Sciatic nerve (tissue), 2 donors: ENCODE measurements at regions not wholly inside any gene's neighbourhood (a gene's known extent, or its start where the extent isn't known, plus 50 kb on each side); places are given as distances from the start of the nearest gene placed in this dataset.
A peak's percentile ranks its signal among the peaks of the same experiment; 100 is the strongest.

Experiments used
- ATAC-seq: fragments of 200-7000 bp; cut with Tn5 transposase; one replicate; pipeline ENCODE4 v1.9.1; 2020; ENCODE audit warnings: mild to moderate bottlenecking, moderate library complexity
- DNase-seq: peaks from one replicate; pipeline ENCODE4 v3.0.0-alpha.2; 2020; ENCODE audit warnings: low spot score
- intact Hi-C: fragments of 100-400 bp; cut with DNase I; formaldehyde crosslinking; loops from one replicate; pipeline ENCODE4 v1.14.2; 2022
- donor health status: DM: no; HTN: no; CAD: no.
- donor health status: DM: no; HTN: no; CAD: no.

DNA sequence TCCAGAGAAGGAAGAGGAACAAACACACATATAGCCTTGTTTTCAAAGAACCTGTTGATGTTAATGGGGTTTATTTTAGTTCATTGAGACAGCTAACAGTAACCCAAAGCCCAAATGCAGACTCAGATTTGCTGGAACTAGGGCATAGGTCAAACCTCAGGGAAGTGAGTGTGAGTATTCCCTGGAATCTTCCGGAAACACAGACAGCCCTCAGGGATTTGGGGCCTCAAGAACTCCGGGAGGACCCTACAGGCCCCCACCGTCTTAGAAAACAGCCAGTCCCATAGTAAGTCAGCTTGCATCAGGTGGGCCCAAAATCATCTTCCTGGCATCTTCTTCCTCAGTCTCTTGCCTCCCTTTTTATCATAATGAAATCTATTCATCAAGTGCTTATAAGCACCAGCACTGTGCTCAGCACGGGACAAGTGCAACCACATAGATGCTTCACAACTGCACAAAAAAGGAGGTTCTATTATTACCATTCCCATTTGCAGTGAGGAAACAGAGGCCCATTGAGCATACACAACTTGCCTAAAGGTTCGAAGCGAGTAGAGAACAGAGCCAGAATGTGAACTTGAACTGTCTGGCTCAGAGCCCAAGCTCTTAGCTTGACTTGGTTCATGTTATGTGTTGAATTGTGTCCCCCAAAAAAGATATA is 50.2 kb upstream of the BCL11A start:
- ATAC-seq (peak; percentile 55), DNase-seq (no peak)
- intact Hi-C loops: no loop called here

DNA sequence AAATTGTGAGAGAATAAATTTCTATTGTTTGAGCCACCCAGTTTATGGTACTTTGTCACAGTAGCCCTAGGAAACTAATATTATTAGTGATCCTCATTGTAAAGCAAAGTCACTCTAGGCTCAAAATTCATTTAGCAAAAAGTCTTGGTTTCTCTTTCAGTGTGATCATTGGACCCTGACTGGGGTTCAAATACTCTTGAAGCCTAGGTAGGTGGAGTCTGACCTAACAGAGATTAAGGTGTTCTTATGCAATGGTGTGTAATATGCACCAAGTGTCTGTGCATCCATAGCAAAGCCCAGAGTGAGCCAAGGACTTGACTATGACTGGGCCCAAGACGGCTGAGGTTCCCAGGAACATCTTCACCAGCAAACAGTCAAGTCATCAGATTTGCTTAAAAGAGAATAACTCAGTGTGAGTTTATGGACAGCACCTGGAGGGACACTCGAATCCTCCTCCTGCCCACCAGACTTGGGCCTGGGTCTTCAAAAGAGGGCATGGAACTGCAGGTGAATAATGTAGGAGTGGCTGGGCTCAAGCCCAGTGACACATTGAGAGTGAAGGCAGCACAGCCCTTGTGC is 51.1 kb upstream of the BCL11A start:
- intact Hi-C loops: no loop called here
- no peak for DNase-seq
- ATAC-seq: no peak

DNA sequence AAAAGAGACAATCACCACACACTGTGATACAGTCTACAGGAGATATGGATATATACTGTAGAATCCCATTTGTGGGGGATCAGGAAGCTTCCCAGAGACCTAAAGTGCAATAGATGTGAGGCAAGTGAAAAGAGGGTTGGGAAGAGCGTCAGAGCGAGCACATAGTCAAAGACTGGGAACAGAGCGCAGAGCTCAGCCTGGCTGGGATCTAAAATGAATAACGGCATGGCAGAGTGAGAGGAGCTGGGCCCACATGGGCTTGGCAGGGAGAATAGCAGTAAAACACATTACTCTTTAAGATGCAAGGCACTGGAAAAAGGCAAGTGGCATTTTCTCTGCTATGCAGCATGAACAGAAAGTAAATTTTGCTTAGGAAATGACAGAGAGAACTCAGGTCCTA is 52.4 kb upstream of the BCL11A start:
- DNase-seq: no peak
- intact Hi-C loops: no loop called here
- ATAC-seq: no peak

DNA sequence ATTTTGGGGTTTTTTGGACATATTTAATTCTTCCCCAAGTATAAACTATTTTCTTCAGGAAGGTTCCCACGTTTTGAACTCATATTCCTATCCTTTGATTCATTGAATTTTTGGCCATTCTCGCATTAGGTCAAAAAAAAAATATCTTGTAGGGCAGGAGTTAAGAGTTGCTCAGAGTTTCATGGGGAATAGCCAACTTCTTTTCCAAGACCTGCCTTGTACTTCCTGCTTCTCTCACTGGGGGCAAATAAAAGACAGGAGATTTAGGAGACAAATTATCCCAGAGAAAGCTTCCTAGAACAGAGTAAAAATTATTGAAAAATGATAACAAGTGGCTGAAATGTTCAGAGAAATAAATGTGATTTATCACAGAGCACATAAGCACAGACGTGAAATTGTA is 55.2 kb upstream of the BCL11A start:
- intact Hi-C loops: loop anchor here (1.0 kb wide), 1 partner anchor 35 kb away; no protein-coding TSS in a partner anchor
- DNase-seq (no peak), ATAC-seq (no peak)

DNA sequence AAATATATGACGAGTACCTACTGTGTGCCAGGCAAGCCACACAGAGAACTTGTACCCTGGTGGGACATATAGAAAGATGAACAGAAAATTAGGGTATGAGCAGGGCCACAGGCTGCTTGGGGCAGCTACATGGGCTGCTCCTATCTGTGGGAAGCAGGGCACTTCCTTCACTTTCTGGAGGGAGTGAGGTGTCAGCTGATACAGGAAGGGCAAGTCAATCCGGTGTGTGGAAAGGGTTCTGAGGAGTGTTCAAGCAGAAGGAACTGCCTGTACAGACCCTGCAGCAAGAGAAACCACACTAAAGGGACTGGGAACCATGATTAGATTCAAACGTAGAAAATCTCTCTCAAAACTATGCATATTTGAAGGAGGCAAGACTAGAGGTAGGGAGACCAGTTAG is 58.6 kb upstream of the BCL11A start:
- intact Hi-C loops: no loop called here
- ATAC-seq: no peak

DNA sequence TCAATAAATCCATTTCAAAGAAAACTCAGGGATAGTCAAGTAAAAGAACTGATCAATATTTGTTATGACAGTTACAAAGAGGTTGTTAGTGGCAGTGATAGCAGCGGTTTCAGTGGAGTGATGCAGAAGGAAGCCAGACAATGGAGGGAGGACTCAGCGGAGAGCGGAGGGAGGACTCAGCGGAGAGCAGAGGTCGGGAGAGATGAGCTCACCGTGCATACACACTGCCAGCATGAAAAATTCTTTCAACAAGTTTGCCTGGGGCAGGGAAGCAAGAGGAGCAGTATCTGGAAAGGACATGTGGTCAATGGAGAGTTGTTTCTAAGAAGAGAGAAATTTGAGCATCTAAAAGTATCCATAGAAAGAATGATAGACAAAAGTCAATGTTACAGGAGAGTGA is 60.9 kb upstream of the BCL11A start:
- intact Hi-C loops: no loop called here
- ATAC-seq: no peak
- no peak for DNase-seq

More for the DNA sequence above, 58.6 kb upstream of the BCL11A start:
- no peak for DNase-seq

DNA sequence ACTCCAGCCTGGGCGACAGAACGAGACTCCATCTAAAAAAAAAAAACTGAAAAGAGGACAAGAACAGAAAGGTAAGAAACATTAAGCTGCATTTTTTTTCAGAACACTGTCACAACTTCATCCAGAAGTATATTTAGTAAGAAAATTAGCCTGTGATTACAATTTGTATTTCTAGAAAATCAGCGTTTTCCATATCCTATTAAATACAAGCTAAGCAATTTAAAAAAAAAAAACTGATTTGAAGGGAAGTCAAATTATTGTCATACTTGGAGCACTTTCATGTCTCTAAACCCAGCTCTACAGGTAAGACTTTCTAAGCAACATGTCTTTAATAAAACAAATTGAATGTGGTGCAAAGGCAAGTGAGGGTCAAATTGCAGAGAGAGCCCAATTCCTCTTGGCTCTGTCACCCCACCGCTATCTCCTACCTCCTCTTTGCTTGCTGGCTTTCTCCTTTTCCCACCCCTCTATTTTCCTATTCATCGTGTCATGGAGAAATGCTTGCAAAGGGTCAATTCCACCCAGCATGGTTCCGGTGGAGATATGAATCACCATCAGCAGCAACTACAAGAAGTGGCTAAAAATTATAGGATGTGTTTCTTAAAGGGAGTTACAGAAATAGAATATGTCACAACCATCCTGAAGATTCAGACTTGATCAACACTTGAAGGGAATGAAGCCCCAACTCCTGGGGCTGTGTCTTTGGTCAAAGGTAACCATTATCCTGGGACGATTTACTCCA is 68.4 kb upstream of the BCL11A start:
- intact Hi-C loops: no loop called here
- no peak for ATAC-seq
- DNase-seq: no peak

DNA sequence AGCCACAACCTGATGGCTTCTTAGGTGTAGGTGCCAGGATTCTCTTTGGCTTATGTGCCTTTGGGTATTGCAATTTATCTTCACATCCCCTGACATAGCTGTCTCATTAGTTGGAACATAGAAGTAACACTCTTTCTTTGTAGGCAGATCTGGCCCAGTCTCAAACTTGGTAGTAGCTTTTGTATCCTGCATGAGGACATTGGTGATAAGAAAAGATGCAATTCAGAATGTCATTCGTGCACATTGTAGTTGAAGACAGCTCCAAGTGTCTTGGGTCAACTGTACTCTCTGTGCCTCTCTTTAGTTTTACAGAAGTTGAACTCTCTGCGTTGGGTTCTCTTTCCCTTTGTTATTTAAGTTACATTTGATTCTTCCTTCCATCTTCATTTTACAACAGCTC is 69.6 kb upstream of the BCL11A start:
- DNase-seq (no peak), ATAC-seq (no peak)
- intact Hi-C loops: no loop called here

DNA sequence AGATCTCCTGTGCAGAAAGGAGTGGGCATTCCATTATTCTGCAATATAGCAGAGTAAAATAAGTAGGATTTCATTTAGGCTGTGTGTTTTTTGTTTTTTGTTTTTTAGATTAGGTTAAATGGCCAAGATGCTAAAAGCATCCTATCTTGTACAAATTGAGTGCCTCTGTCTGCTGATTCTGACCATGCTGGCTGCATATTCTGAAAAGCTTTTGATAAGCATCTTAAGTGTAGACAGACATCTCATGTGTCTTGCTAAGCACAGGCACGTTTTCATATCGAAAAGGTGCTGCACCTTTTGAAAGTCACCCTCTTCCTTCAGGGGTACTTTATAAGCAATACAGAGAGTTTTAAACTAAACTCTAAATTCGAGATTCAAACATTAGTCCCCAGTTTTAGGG is 74.0 kb upstream of the BCL11A start:
- intact Hi-C loops: no loop called here
- ATAC-seq (no peak), DNase-seq (no peak)

DNA sequence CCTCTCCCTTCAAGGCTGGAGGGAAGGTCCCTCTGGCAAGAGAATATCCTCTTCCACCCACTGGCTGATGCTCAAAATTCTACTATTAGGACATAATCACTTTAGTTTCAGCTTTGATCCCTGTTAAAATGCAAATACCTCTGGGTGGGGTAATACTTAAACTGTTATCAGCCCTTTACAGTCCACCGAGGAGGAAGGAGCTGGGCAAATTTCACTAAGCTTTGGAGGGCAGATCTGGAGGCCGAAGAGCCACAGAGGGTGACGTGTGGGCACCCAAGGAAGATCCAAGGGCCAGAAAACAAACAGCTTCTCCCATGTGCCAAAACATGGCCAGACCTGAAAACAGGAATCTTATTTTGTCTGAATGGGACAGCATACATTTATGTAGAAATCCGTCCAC is 74.6 kb upstream of the BCL11A start:
- intact Hi-C loops: no loop called here
- no peak for ATAC-seq
- no peak for DNase-seq

DNA sequence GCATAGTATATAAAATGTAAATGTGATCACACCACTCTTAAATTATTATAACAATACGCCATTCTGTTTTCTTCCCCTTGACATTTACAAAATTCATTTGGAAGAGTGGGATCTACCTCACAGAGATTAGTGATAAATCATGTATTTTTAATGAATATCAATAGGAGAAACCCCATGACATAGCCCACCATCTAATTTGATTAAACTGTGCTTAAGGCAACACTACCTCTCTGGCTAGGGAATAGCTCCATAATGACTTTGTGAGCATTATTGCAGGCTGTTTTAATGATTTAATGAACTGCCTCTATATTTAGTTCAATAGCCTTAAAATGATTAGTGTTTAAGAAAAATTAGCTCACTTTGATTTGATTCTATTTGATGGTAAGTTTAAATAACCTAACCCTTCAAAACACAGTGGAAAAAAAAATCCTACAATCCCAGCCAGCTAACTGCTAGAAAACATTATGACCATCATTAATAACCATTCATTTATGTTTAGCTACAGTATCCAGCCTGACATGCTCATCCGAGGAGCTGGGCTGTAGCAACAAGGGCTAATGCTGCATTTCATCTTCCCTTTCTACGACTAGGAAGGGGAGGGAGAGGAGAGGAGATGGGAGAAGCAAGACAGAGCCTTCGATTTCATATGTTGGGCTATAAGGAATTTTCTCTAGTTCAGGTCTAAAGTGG is 75.3 kb upstream of the BCL11A start:
- intact Hi-C loops: no loop called here
- no peak for ATAC-seq
- DNase-seq: no peak

DNA sequence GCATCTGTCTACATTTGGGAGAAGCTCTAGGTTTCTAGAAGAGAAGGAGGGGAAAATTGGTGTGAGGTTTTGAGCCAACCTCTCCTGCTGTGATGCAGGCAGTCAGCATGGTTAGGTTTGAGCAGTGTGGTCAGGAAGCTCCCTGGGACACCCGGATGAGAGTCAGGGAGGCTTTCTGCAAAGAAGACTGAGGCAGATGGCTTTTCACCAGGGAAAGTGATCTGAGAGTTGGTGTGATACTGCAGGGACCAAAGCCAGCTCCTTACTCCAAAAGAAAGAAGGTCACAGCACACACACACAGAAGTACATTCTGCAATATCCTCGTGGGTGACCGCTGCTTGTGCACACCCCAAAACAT is 75.8 kb upstream of the BCL11A start:
- DNase-seq (no peak), ATAC-seq (no peak)
- intact Hi-C loops: no loop called here

DNA sequence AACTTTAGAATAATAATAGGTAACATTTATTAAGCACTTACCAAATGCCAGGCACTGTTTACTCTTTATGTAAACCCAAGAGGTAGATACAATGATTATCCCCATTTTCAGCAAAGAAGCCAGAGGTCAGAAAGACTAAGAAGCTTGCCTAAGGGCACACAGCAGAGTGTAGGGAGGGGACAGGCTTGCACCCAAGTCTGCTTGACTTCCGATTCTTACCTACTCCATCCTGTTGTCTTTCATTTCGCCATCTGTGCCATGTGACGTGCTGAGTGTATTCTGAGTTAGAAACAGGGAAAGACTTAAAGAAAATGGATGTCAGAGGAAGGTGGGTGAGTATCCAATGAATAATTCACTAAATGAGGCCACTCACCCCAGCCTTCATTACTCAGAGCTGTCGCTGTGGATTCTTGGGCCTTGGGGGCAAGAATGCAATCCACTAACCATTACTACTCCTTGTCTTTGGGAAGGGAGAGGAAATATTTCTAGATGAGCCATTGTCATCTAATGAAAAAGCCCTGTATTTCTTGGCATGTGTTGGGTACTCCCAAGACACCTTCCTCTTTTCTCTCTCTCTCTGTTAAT is 76.4 kb upstream of the BCL11A start:
- ATAC-seq: no peak
- intact Hi-C loops: no loop called here

DNA sequence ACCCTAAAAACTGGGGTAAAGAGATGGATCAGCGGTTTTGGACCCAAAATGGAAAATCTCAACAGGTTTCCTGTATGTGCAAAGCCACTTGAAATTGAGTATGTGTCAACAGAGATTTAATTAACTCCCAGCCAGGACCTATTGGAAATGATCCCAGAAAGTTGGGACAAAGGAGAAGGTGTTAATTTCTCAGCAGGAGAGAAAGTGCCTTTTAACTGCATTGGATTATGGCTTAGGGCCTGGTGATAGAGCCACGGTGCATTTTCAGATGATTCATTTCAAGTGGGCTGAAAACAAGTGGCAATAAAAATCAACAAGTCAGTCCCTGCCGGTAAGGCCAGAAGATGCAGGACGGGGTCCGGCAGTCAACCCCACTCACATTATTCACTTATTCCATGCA is 80.2 kb upstream of the BCL11A start:
- ATAC-seq: no peak
- intact Hi-C loops: no loop called here
- no peak for DNase-seq

More for the DNA sequence above, 76.4 kb upstream of the BCL11A start:
- DNase-seq: no peak

DNA sequence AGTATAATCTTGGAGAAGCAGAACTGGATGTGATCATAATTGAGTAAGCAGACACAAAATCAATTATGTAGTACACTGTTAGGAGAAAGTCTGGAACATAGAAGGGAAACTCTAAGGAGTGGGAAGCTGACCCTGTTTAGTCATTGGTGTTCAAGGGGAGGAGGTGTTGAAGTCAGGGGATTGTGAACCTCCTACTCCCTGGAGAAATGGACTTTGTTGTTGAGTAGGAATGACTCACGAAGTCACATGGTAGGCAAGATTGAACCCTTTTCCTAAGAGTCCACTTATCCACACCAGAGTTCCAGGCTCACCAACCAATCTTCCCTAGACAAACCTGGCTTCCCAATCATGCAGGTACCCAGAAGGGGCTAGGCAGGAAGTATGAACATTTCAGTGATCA is 81.0 kb upstream of the BCL11A start:
- intact Hi-C loops: no loop called here
- no peak for DNase-seq
- no peak for ATAC-seq

DNA sequence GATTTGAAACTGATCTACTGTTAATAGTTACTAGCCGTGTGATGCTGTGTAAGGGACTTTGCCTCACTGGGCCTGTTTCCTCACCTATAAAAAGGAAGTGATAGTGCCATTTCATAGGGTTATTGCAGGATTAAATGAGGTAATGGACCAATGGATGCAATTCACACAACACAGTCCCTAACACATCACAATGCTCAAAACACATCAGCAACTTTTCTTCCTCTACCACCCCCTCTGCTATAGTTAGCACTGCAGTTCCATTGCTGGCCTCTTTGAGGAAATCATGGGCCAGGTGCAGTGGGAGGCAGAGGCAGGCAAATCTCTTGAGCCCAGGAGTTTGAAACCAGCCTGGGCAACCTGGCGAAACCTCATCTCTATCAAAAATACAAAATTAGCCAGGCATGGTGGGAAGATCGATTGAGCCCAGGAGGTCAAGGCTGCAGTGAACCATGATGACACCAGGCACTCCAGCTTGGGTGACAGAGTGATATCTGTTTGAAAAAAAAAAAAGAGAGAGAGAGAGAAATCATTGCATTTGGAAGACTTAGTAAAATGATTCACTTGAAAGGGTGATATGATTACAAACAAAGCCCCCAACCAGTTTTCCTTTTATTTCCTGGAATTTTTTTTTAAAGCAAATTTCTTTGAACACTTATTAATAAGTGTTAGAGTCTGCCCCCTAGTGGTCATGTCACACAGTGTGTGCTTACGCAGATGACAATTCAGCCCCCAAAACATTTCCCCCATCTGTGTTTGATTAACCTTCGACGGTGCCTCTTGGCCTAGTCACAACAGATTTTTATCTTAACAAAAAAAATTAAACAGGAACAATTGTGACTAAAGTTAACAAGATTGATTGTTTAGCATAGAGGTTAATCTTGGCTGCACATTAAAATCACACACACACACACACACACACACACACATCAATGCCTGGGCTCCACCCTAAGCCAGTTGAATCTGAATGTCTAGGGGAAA is 88.6 kb upstream of the BCL11A start:
- no peak for ATAC-seq
- DNase-seq: no peak
- intact Hi-C loops: no loop called here

DNA sequence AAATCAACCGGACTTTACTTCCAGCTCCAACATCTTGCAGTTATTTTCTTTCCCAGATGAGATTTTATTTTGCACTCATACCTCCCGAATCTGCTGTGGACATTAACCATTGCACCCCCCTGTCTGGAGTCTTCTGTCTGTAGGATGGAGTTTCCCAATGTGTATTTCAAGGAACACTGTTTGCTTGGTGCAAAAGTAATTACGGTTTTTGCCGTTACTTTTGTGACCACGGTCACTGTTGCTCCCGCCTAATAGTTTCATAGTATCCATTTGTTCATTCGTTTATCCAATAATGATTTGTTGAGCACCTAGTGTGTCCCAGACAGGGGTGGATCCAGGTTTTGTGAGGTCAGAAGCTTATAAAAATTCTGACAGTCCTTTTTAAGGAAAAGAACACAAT is 90.3 kb upstream of the BCL11A start:
- intact Hi-C loops: no loop called here
- ATAC-seq (no peak), DNase-seq (no peak)

DNA sequence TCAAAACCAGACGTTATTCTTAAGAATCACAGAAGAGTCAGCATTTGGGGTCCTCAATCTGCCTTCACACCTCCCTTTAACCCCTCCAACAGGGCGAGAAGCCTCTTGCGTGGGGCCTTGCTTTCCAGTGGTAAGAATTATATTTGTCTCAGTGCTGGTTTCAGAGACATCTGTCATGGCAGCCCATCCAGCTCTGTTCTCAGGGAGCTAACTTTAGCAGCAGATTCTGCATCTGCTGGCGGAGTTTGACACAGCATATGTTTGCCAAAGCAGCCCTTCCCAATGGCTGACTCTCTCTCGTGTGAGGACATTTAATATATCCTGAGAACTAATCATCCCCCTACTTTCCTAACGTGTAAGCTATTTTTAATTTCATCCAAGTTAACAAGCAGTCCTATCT is 91.5 kb upstream of the BCL11A start:
- intact Hi-C loops: no loop called here
- DNase-seq: no peak
- ATAC-seq: no peak

DNA sequence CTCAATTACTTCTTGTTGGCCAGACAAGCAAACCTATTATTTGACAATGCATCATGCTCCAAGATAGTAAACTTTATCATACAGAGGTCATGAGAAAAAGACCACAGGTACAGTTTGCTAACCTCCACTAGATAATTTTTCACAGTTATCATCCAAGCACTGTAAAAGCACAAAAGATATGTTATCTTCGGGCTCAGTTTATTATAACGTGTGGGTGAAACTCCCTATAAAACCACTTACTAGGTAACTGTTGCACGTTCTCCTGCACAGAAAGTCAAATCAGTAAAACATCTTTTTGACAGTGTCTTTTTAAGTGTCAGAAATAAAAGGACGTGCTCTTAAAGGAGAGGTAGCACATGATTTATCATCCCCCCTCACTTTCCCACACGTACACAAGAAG is 94.7 kb upstream of the BCL11A start:
- intact Hi-C loops: no loop called here
- ATAC-seq: no peak
- no peak for DNase-seq
